ENCODE measurements at regions not wholly inside any gene's neighbourhood (a gene's known extent, or its start where the extent isn't known, plus 50 kb on each side); places are given as distances from the start of the nearest gene placed in this dataset.
"Not testable (repeated sequence)": the region's sequence is repeated elsewhere in the genome, so short reads cannot be mapped to it uniquely, and the experiment has no call there.

DNA sequence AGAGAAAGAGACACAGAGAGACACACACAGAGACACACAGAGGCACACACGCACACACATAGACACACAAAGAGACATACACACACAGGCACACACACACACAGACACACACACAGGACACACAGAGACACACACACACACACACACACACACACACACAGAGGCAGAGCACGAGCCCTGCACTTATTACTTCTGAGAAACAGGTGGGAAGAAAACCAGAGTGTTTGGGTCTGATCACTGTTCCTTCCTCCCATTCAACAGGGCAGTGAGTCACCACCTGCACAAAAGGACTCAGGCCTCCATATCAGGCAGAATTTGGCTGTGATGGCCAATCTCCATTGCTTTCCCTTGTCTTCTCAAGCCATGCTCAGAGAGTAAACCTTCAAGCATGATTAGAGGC, 285.0 kb downstream of the ANAPC1 start:
- not testable (repeated sequence) for DNase-seq

DNA sequence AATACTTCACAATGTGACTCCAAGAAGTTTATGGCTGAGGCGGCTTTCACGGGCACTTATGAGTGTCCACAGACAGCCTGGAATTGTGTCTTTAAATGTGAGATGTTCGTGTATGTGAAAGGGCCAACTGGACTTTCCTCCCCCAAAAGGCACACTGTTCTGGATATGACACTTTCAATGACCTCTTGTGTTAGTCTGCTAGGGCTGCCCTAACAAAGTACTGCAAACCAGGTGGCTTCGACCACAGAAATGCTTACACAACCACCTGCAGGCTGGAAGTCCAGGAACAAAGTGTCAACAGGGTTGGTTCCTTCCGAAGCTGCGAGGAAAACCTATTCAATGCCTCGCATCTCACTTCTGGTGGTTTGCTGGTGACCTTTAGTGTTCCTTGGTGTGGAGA, 281.7 kb downstream of the ANAPC1 start:
- not testable (repeated sequence) for DNase-seq

DNA sequence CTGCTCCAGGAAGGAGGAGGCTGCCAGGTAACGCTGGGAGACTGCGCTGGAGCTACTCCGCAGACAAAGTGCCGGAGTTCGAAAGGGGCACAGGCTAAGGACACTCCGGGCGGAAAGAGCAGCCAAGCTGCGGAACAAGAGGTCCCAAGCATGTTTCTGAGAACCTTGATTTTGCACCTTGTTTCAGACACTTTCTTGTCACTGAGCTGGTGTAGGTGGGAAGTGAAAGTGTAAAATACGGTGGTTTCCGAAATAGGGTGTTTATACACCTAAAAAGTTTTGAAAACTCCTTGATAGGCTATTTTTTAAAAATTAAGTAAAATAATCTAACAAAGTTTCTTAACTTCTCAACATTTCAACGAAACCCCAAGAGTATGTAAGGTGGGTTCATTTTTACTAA, 278.2 kb downstream of the ANAPC1 start:
- DNase-seq, result not testable (repeated sequence)

DNA sequence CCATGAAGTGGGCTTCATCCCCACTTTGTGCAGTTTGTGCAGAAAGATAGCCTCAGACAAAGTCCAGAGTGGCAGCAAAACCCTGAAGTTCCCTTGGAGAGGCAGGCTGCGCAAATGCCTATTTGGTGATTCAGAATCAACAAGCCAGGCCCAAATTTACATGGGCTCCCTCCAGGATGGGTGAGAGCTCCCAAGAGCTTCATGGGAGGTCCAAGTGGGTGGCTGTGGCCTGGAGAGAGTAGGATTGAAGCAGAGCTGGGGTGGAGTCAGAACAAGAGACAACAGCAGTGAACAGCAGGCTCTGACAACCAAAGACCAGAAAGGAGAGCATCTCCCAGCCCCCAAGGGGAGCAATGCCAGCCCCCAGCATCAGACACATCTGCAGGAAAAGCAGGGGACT, 277.4 kb downstream of the ANAPC1 start:
- not testable (repeated sequence) for DNase-seq

DNA sequence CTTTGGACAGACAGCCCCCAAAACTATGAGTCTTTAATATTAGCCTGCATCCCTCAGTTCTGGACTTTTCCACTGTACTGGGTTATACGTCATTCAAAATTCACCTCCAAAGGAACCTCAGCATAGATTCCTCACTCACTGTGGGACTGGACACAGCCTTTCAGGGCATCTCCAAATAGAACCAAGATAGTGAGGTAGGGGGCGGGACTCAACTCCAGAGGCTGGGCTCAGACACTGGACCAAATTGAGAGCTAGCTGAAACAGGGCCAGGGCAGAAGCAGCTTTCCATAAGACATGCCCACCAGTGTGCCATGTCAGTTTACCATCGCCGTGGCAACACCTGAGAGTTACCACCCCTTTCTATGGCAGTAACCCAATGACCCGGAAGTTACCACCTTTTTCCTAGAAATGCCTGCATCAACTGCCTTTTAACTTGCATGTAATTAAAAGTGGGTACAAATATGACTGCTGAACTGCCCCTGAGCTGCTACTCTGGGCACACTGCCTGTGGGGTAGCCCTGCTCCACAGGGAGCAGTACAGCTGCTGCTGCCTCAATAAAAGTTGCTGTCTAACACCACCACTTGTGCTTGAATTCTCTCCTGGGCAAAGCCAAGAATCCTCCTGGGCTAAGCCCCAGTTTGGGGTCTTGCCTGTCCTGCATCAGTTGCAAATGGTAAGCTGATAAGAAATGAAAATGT, 274.7 kb downstream of the ANAPC1 start:
- DNase-seq, result not testable (repeated sequence)

DNA sequence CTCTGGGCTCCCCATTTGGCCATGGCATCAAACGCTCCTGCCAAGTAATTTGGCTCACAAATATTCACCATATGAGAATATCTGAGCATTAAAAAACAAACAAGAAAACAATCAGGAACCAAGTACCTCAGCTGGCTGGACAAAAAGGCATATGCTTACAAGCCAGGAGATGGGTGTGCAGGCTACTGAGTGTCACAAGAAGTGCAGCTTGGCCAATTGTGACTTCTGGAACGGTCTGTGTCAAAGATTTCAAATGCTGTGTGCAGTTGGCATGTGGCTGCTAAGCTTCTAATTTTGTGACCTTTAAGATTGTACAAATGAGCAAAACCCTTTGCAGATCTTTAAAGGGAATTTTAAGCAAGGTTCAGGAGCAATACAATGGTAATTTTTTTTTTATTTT, 274.0 kb downstream of the ANAPC1 start:
- not testable (repeated sequence) for DNase-seq

DNA sequence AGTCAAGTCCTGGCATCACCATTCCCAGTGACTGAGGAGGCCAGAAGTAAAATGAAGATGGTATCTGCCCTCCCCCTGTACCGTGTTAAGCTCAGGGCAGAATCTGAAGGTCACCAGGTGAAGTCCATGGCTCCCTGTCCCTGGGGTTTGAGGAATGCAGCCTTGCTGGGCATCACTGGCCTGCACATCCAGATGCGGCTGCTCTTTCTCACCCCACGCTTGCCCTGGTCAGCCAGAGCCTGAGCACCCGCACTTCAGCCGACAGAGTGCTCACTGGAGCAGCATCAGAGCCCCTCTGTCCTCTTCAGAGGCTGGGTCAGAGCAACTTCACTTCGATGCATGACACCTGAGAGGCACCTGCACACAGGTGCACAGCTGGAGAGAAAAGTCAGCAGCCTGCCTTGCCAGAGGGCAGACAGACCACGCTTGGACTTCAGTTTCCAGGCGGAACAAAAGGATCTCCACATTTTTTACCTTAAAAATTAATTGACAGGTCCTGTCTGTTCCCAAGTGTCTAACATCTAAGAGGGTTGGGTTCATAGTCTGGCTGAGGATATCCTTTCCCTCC, 267.3 kb downstream of the ANAPC1 start:
- DNase-seq, result no peak

DNA sequence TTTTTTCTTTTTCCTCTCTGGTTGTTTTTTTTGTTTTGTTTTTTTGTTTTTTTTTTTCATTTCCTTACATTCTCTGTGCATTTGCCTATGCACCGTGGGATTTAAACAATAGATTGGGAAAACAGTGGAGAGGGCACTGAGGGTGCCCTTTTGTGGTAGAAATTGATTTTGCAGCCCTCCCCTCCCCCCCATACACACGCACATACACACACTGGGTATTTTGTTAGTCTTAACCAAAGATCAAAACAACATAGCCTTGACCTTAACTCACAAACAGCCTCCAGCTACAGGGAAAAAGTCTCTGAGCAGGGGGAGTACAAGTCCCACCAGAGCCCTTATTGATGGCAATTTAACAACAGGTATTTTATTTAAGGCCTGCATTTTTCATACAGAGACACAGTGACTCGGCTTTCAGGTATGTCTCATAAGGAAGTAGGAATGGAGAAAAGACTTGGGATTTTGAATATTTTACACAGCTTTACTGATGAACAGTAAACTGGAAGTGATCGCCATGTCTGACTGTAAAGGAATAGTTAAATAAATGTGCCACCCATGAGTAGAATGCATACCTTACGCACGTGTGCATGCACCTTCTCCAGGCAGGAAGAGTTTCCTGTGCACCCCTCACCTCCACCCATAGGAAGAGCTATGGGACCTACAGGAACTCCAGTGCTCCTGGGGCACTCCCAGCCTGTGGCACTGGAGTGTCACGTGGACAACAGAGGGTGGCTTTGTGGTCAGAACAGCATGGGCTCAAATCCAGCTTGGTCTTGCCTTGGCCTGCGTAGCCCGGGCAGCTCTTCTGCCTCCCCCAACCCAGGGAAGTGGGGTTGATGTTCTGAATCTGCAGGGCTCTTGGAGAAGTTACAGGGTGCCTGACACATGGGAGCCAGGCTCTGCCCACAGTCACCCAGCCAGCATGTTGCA, 266.4 kb downstream of the ANAPC1 start:
- DNase-seq, result no peak

DNA sequence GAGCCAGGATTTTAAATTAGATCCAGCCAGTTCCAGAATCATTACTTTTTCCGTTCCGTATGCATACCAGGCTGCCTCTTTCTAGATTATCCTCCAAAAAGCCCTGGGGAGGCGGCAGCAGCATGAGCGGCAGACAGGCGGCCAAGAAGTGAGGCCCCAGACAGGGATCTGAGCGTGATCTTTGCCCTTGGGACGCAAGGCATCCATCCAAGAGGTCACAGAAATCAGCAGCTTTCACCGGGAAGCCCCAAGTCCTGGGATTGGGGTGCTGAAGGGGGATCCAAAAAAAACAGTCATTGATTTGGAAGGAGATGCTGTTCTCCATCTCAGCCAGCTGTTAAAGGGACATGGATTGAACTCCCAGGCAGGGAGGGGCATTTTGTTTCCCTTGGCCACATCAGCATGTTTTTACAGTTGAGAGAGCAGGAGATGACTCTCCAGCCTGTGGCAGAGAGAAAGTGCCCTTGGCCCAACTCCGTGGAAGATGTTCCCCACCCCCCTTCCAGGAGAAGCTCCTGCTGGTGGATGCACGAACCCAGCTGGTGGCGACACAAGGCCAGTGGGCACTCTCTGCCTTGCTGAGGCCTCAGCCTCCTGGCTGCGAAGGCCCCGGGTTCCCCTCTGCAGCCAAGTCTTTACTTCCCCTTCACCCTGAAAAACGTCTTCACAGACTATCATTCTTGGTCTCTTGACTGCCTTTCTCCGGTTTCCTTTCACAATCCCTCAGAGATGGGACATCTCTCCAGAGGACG, 265.6 kb downstream of the ANAPC1 start:
- peak; percentile 23 for DNase-seq

DNA sequence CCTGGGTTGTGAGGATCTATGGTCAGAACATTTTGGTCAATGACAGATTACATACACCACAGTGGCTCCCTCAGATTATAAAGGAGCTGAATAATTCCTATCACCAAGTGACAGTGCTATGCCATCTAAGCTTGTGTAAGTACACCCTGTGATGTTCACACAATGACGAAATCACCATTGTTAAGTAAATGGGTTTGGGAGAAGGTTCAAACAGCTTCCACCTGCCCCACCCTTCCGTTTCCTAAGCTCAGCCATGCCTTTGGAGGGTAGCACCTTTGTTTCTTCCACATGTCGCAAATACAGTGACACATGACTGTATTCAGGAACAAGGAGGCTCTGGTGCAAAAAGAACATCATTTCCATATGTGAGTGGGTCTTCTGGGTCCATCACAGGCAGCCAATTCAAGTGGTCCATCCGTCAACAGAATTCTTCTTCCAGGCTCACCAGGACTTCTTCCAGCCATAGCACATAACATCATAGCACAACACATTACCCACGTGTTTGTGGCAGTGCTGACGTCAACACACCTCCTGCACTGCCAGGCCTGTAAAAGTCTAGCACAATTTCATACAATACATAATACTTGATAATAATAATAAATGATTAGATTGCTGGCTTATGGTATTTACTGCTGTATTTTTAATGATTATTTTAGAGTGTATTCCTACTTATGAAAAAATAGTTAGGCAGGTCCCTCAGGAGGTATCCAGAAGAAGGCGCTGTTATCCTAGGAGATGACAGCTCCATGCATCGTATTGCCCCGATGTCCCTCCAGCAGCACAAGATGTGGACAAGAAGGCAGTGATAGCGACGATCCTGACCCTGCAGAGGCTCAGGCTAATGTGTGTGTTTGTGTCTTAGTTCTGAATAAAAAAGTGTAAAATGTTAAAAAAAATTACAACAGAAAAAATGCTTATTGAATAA, 264.8 kb downstream of the ANAPC1 start:
- peak; percentile 45 for DNase-seq

DNA sequence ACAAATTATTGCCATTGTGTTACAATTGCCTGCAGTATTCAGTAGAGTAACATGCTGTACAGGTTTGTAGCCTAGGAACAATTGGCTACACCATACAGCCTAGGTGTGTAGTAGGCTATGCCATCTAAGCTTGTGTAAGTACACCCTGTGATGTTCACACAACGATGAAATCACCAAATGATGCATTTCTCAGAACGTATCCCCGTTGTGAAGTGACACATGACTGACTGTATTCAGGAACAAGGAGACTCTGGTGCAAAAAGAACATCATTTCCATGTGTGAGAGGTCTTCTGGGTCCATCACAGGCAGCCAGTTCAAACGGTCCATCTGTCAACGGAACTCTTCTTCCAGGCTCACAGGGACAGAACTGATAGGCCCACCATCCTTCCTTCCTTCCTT, 263.7 kb downstream of the ANAPC1 start:
- DNase-seq, result no peak

DNA sequence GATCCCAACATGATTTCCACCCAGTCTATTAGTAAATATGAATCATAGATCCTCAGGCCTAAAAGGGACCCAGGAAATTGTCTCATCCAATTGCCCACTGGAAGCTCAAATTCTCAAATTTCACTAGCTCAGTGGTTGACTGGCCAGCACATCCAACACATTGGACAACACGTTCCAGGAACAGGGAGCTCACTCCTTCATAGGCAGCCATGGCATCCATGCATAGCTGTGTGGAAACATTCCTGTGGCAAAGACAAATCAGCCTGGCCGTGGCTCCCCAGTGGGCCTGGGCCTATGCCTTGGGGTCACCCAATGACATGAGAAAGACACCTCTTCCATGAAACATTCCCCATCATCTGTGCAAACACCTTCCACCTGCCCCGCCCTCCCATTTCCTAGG, 261.1 kb downstream of the ANAPC1 start:
- no peak for DNase-seq

DNA sequence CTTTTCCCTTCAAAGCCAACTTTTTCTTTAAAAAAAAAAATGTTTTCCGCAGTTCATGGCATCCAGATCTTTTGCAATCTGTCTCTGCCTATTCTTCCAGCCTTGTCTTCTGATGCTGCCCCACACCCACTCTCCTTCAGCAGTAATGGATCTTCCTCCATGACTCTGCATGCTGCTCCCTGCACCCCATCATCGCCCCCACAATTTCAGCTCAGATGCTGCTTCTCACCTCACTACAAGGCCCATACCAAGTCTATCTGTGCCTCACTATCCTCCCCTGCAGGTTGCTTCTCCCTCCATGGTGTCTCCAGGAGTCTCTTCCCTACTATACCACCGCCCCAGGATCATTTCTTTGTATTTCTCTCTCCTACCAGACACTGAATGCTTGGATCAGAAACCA, 260.6 kb downstream of the ANAPC1 start:
- no peak for DNase-seq

DNA sequence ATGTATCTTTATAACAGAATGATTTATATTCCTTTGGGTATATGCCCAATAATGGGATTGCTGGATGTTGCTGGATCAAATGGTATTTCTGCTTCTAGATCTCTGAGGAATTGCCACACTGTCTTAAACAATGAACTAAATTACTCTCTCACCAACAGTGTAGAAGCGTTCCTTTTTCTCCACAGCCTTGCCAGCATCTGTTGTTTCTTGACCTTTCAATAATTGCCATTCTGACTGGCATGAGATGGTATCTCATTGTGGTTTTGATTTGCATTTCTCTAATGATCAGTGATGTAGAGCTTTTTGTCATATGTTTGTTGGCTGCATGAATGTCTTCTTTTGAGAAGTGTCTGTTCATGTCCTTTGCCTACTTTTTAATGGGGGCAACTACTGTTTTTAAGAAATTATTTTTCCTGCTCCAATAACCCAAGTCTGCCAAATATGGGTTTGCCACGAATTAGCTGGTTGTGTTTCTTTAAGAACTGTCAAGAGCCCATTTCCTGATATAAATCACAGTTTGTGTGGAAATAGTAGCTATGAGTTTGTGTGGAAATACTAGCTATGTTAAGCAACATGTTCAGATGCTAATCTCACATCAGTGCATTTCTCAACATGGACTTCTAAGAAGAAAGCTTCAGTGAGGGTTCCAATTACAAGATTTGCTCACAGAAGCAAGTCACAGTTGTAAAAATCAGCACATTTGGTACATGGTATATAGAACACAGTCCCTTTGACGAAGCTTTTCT, 259.4 kb downstream of the ANAPC1 start:
- DNase-seq, result no peak

DNA sequence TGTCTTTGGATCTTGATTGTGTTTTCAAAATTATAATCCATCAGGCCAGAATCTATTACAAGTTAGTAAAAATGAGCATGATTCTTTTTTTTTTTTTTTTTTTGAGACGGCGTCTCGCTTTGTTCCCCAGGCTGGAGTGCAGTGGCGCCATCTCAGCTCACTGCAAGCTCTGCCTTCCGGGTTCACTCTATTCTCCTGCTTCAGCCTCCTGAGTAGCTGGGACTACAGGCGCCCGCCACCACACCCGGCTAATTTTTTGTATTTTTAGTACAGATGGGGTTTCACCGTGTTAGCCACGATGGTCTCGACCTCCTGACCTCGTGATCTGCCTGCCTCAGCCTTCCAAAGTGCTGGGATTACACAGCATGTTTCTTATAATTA, 258.8 kb downstream of the ANAPC1 start:
- DNase-seq, result not testable (repeated sequence)

DNA sequence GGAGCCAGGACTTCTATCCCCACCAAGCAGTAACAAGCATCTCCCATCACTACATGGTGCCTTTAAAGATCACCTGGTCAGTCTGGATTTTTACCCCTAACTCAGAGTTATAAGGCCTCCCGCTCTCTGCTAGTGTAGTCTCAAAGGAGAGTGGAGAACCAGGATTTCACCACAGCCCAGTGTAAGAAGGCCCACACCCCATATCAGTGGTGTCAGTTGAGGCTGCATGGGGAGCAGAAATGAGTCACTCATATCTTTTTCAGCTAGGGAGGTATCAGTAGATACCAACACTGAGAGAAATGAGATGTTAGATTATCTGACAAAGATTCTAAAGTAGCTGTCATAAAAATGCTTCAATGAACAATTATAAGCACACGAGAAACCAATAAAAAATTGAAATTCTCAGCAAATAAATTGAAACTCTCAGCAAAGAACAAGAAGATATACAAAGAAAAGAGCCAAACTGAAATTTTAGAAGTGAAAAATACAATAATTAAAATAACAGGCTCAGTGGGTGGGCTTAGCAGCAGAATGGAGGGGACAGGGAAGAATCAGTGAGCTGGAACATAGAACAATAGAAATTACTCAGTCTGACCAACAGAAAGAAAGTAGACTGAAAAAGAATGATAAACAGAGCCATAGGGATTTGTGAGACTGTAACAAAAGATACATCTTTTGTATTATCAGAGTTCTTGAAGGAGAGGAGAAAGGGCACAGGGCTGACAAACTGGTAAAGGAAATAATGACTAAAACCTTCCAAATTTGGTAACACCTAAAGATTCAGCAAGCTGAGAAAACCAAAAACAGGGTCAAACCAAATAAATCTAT, 257.7 kb downstream of the ANAPC1 start:
- peak; percentile 44 for DNase-seq

DNA sequence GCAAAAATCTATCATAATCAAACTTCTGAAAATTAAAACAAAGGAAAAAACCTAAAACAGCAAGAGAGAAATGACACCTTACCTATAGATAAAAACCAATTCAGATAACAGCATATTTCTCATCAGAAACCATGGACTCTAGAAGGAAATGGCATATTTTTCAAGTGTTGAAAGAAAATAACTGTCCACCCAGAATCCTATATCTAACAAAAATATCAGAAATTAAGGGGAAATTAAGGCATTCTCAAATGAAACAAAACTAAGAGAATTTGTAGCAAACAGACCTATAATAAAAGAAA, 257.2 kb downstream of the ANAPC1 start:
- DNase-seq, result no peak

DNA sequence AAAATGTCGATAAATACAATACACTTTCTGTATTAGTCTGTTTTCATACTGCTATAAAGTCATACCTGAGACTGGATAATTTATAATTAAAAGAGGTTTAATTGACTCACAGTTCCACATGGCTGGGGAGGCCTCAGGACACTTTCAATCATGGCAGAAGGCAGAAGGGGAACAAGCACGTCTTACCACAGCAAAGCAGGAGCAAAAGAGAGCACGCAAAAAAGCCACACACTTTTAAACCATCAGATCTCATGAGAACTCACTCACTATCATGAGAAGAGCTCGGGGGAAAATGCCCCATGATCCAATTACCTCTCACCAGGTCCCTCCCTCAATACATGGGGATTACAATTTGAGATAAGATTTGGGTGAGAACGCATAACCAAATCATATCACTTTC, 256.7 kb downstream of the ANAPC1 start:
- DNase-seq, result no peak

DNA sequence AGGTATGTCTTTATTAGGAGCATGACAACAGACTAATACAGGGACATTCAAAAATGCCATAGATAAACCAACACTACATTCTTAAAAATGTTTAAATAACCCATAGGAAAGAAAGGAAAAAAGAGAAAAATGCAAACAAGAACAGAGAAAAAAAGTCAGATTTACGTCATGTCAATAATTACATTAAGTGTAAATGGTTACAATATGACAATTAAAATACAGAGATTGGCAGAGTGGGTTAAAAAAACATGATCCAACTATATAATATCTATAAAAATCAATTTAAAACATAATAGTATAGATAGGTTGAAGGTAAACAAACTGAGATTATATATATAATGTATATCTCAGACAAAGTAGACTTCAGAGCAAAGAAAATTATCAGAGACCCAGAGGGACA, 255.8 kb downstream of the ANAPC1 start:
- no peak for DNase-seq

DNA sequence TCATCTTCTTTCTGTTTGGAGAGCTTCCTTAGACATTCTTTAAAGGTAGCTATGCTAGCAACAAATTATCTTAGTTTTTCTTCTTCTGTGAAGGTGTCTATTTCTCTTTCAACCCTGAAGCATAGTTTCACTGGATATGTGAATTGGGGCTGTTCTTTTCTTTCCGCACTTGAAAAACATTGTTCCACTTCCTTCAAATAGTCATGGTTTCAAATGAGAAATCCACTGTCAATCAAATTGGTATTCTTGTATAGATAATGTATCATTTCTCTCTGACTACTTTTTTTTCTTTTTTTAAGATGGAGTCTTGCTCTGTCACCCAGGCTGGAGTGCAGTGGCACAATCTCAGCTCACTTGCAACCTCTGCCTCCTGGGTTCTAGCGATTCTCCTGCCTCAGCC, 254.0 kb downstream of the ANAPC1 start:
- no peak for DNase-seq

DNA sequence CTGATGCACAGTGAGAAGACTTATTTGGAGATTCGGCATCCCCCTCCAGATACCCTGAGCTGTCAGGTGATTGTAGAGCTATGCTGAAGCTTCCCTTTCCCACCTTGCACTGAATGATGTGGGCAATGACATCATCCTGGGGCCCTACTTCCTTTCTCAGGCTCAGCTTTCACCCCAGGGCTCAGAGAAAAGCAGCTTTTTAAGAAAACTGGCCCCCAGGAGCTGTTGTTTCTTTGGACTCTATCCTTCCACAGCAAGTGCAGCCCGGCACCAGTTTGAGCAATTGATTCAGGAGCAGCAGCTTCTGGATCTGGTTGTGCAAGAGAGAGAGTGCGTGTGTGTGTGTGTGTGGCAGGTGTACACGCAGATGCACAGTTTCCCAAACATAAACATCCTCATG, 251.3 kb downstream of the ANAPC1 start:
- DNase-seq, result peak; percentile 42

Measured in CD4-positive, alpha-beta T cell treated with Interleukin-15 for 1 hour (primary cell).